SK-N-SH treated with all-trans-retinoic acid at 6 μM for 48 hours (cell line): ENCODE measurements at regions not wholly inside any gene's neighbourhood (a gene's known extent, or its start where the extent isn't known, plus 50 kb on each side); places are given as distances from the start of the nearest gene placed in this dataset.

Experiments used
- ARNTL ChIP-seq: fragments of 450-650 bp; formaldehyde crosslinking; IDR thresholded peaks from 2 replicates; pipeline ENCODE4 v1.5.0; 2020; ENCODE audit warnings: low read depth, mild to moderate bottlenecking, moderate library complexity, borderline replicate concordance
- CREB5 ChIP-seq: fragments of 250-450 bp; sonication (Bioruptor Pico); IDR thresholded peaks from 2 replicates; pipeline ENCODE4 v1.5.1; 2020; ENCODE audit warnings: low read depth, mild to moderate bottlenecking, moderate library complexity
- CSRNP3 ChIP-seq: fragments of 250-450 bp; sonication (Bioruptor Pico); IDR thresholded peaks from 2 replicates; pipeline ENCODE4 v1.5.1; 2021; ENCODE audit warnings: mild to moderate bottlenecking, moderate library complexity
- ISL1 ChIP-seq: fragments of 250-450 bp; sonication (Bioruptor Pico); IDR thresholded peaks from 2 replicates; pipeline ENCODE4 v2.1.2; 2022; ENCODE audit warnings: mild to moderate bottlenecking, moderate library complexity
- PATZ1 ChIP-seq: fragments of 250-450 bp; sonication (Bioruptor Pico); IDR thresholded peaks from 2 replicates; pipeline ENCODE4 v1.8.0; 2020; ENCODE audit warnings: mild to moderate bottlenecking, moderate library complexity, borderline replicate concordance
- TCF4 ChIP-seq: fragments of 250-450 bp; sonication (Bioruptor Pico); IDR thresholded peaks from 2 replicates; pipeline ENCODE4 v1.8.0; 2021; ENCODE audit warnings: mild to moderate bottlenecking, moderate library complexity, borderline replicate concordance
- ZFP3 ChIP-seq: fragments of 250-450 bp; sonication (Bioruptor Pico); IDR thresholded peaks from 2 replicates; pipeline ENCODE4 v1.5.0; 2020; ENCODE audit warnings: mild to moderate bottlenecking, moderate library complexity
- ZNF565 ChIP-seq: fragments of 450-650 bp; formaldehyde crosslinking; conservative IDR thresholded peaks from 2 replicates; pipeline ENCODE4 v1.5.0; 2020; ENCODE audit warnings: low read depth, mild to moderate bottlenecking, moderate library complexity
- ZNF70 ChIP-seq: fragments of 450-650 bp; formaldehyde crosslinking; IDR thresholded peaks from 2 replicates; pipeline ENCODE4 v1.5.0; 2020; ENCODE audit warnings: mild to moderate bottlenecking, moderate library complexity

- TF ChIP-seq CSRNP3 (CRISPR knock-in tag) (no peak), CREB5 (CRISPR knock-in tag) (no peak), PATZ1 (CRISPR knock-in tag) (no peak), ZFP3 (CRISPR knock-in tag) (no peak), ZNF70 (CRISPR knock-in tag) (no peak), ARNTL (CRISPR knock-in tag) (no peak), ZNF565 (CRISPR knock-in tag) (no peak), ISL1 (CRISPR knock-in tag) (no peak), TCF4 (CRISPR knock-in tag) (no peak)
Measured at GRCh38 chr7:80287400-80288174, 153.0 kb downstream of the GNAI1 start.
